ENCODE measurements at regions not wholly inside any gene's neighbourhood (a gene's known extent, or its start where the extent isn't known, plus 50 kb on each side); places are given as distances from the start of the nearest gene placed in this dataset.
A peak's percentile ranks its signal among the peaks of the same experiment; 100 is the strongest.

DNA sequence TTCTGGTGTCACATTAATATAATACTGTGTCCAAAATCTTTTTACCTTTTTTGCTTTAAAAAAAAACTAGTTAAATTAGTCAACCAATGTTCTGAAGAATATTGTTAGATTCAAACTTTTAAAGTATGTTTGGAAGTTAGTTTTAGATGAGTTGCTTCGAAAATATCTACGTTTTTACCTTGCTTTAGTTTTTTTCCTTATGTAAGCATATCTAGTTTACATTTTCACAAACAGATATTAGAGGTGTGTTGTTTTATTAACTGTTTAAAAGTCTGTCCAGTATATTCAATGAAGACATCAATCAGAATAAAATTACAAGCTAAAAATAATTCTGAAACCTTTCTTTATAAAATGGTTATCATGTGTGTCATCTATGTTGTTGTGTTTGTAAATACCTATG lies 375.0 kb upstream of the BTBD3 start:
- H3K4me3 Mint-ChIP-seq: no peak overlapping the region
- Histone ChIP-seq H3K4me3 (no peak overlapping the region), H3K4me1 (peaks cover 25% of the 10 kb centered on the region), H2AFZ (replicated peaks) (no peak overlapping the region), H3K79me2 (ENCODE audit: low read depth) (no peaks in the 10 kb centered on the region), H4K20me1 (ENCODE audit: low read depth) (no peaks in the 10 kb centered on the region), H3K9me3 (ENCODE audit: low read depth) (no peaks in the 10 kb centered on the region), H3K27ac (no peak overlapping the region), H3K4me2 (no peak overlapping the region), H3K9ac (no peak overlapping the region), H3F3A (ENCODE audit: low read depth) (peaks cover 9% of the 10 kb centered on the region), H3K27me3 (no peaks in the 10 kb centered on the region), H3K36me3 (no peaks in the 10 kb centered on the region)
- TF ChIP-seq EZH2 (IDR thresholded peaks at IDR 0.05): no peak
- TF ChIP-seq, protein P1, sequence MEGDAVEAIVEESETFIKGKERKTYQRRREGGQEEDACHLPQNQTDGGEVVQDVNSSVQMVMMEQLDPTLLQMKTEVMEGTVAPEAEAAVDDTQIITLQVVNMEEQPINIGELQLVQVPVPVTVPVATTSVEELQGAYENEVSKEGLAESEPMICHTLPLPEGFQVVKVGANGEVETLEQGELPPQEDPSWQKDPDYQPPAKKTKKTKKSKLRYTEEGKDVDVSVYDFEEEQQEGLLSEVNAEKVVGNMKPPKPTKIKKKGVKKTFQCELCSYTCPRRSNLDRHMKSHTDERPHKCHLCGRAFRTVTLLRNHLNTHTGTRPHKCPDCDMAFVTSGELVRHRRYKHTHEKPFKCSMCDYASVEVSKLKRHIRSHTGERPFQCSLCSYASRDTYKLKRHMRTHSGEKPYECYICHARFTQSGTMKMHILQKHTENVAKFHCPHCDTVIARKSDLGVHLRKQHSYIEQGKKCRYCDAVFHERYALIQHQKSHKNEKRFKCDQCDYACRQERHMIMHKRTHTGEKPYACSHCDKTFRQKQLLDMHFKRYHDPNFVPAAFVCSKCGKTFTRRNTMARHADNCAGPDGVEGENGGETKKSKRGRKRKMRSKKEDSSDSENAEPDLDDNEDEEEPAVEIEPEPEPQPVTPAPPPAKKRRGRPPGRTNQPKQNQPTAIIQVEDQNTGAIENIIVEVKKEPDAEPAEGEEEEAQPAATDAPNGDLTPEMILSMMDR (IDR thresholded peaks at IDR 0.05): no peak
- TF ChIP-seq EZH2phosphoT487 (IDR thresholded peaks at IDR 0.05): no peak
- H3K9me3 Mint-ChIP-seq: peaks cover 3% of the 10 kb centered on the region
- no peaks in the 10 kb centered on the region for H3K36me3 Mint-ChIP-seq
- no peak for DNase-seq (ENCODE audit: low spot score)
- H3K27ac Mint-ChIP-seq: no peak overlapping the region
- H3K4me1 Mint-ChIP-seq: peaks cover 5% of the 10 kb centered on the region
- H3K27me3 Mint-ChIP-seq (ENCODE audit: insufficient read depth, low read depth): peaks cover 2% of the 10 kb centered on the region

GRCh38 chr20:11544029-11544678 lies 373.5 kb upstream of the BTBD3 start:
- no peaks in the 10 kb centered on the region for H3K36me3 Mint-ChIP-seq
- peaks cover 25% of the 10 kb centered on the region for H3K4me1 ChIP-seq
- no peaks in the 10 kb centered on the region for H4K20me1 ChIP-seq (ENCODE audit: low read depth)
- peaks cover 3% of the 10 kb centered on the region for H3K9me3 Mint-ChIP-seq
- no peak for TF ChIP-seq EZH2phosphoT487 (IDR thresholded peaks at IDR 0.05)
- TF ChIP-seq, protein P1 (IDR thresholded peaks at IDR 0.05): peak; percentile 79
- no peak for TF ChIP-seq EZH2 (IDR thresholded peaks at IDR 0.05)
- H3K9ac ChIP-seq: no peak overlapping the region
- no peak overlapping the region for H3K4me2 ChIP-seq
- H3K27me3 ChIP-seq: no peaks in the 10 kb centered on the region
- H2AFZ ChIP-seq (replicated peaks): peak overlapping the region; percentile 52
- peaks cover 2% of the 10 kb centered on the region for H3K27me3 Mint-ChIP-seq (ENCODE audit: insufficient read depth, low read depth)
- H3K27ac ChIP-seq: no peak overlapping the region
- no peak overlapping the region for H3K4me3 ChIP-seq
- peak; percentile 71 for DNase-seq (ENCODE audit: low spot score)
- no peaks in the 10 kb centered on the region for H3K9me3 ChIP-seq (ENCODE audit: low read depth)
- no peaks in the 10 kb centered on the region for H3K79me2 ChIP-seq (ENCODE audit: low read depth)
- peaks cover 5% of the 10 kb centered on the region for H3K4me1 Mint-ChIP-seq
- H3K27ac Mint-ChIP-seq: no peak overlapping the region
- no peaks in the 10 kb centered on the region for H3K36me3 ChIP-seq
- H3K4me3 Mint-ChIP-seq: no peak overlapping the region
- peaks cover 9% of the 10 kb centered on the region for H3F3A ChIP-seq (ENCODE audit: low read depth)

DNA sequence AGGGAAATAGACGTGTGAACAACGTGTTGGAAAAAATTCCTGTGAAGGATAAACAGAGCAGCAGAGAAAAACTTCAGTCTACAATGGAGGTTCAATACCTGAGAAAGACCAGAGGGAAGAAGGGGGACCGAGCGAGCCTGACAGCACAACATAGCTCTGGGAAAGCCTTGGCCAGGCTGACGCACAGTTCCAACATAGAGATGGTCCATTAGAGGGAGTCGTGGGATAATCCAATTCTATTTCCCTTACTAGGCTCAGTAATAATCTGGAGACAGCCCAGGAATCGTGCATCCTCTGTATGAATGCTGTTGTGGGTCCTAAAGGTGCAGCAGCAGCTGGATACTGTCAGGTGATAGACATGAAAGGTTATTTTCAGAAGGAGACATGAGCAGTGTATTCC lies 370.8 kb upstream of the BTBD3 start:
- H3K79me2 ChIP-seq (ENCODE audit: low read depth): no peaks in the 10 kb centered on the region
- H3K4me2 ChIP-seq: no peak overlapping the region
- H3K4me1 Mint-ChIP-seq: peaks cover 5% of the 10 kb centered on the region
- H3K4me3 Mint-ChIP-seq: no peak overlapping the region
- H3F3A ChIP-seq (ENCODE audit: low read depth): no peaks in the 10 kb centered on the region
- no peaks in the 10 kb centered on the region for H3K27me3 ChIP-seq
- TF ChIP-seq, protein P1 (IDR thresholded peaks at IDR 0.05): no peak
- TF ChIP-seq EZH2 (IDR thresholded peaks at IDR 0.05) (no peak), EZH2phosphoT487 (IDR thresholded peaks at IDR 0.05) (no peak)
- peaks cover 9% of the 10 kb centered on the region for H3K4me1 ChIP-seq
- peaks cover 2% of the 10 kb centered on the region for H3K27me3 Mint-ChIP-seq (ENCODE audit: insufficient read depth, low read depth)
- no peaks in the 10 kb centered on the region for H3K36me3 Mint-ChIP-seq
- no peaks in the 10 kb centered on the region for H3K9me3 ChIP-seq (ENCODE audit: low read depth)
- H2AFZ ChIP-seq (replicated peaks): no peak overlapping the region
- H3K27ac ChIP-seq: no peak overlapping the region
- no peaks in the 10 kb centered on the region for H4K20me1 ChIP-seq (ENCODE audit: low read depth)
- H3K9ac ChIP-seq: no peak overlapping the region
- no peak for DNase-seq (ENCODE audit: low spot score)
- H3K36me3 ChIP-seq: no peaks in the 10 kb centered on the region
- no peak overlapping the region for H3K27ac Mint-ChIP-seq
- H3K9me3 Mint-ChIP-seq: no peaks in the 10 kb centered on the region
- no peak overlapping the region for H3K4me3 ChIP-seq
